Amygdala (tissue), 56 donors: ENCODE measurements at regions not wholly inside any gene's neighbourhood (a gene's known extent, or its start where the extent isn't known, plus 50 kb on each side); places are given as distances from the start of the nearest gene placed in this dataset.
A peak's percentile ranks its signal among the peaks of the same experiment; 100 is the strongest.

ENCODE experiments used
- DNase-seq, 56 donors: peaks; one replicate each; lab custom pipeline; 2025; lab: John Stamatoyannopoulos, UW

GRCh38 chr15:72873379-72874233, 90.0 kb upstream of the ADPGK start:
- DNase-seq, result no peak

GRCh38 chr15:72872066-72872845, 88.7 kb upstream of the ADPGK start:
- DNase-seq, result no peak

GRCh38 chr15:72866866-72867616, 83.5 kb upstream of the ADPGK start:
- no peak for DNase-seq

GRCh38 chr15:72866182-72866581, 82.6 kb upstream of the ADPGK start:
- DNase-seq, result no peak

- no peak for DNase-seq
Measured at GRCh38 chr15:72865486-72865885, 81.9 kb upstream of the ADPGK start.

GRCh38 chr15:72864681-72865080, 81.1 kb upstream of the ADPGK start:
- DNase-seq, result no peak

- DNase-seq, result no peak
Measured at GRCh38 chr15:72861354-72861910, 77.9 kb upstream of the ADPGK start.

GRCh38 chr15:72859757-72860145, 76.2 kb upstream of the ADPGK start:
- DNase-seq, result no peak

- peak in 39 of 56 donors; percentile 7 to 80 (median 40) for DNase-seq
Measured at GRCh38 chr15:72859017-72859756, 75.6 kb upstream of the ADPGK start.

GRCh38 chr15:72858205-72858604, 74.6 kb upstream of the ADPGK start:
- no peak for DNase-seq

- no peak for DNase-seq
Measured at GRCh38 chr15:72857331-72858063, 73.9 kb upstream of the ADPGK start.

- DNase-seq, result no peak
Measured at GRCh38 chr15:72856549-72857040, 73.0 kb upstream of the ADPGK start.

- DNase-seq, result no peak
Measured at GRCh38 chr15:72855791-72856190, 72.2 kb upstream of the ADPGK start.

GRCh38 chr15:72852273-72852672, 68.7 kb upstream of the ADPGK start:
- DNase-seq, result no peak

GRCh38 chr15:72851586-72851985, 68.0 kb upstream of the ADPGK start:
- no peak for DNase-seq

- no peak for DNase-seq
Measured at GRCh38 chr15:72850833-72851232, 67.3 kb upstream of the ADPGK start.

GRCh38 chr15:72847806-72848205, 64.2 kb upstream of the ADPGK start:
- no peak for DNase-seq

GRCh38 chr15:72847033-72847432, 63.5 kb upstream of the ADPGK start:
- no peak for DNase-seq

GRCh38 chr15:72845981-72846383, 62.4 kb upstream of the ADPGK start:
- no peak for DNase-seq
